ENCODE measurements at regions not wholly inside any gene's neighbourhood (a gene's known extent, or its start where the extent isn't known, plus 50 kb on each side); places are given as distances from the start of the nearest gene placed in this dataset.
"Not testable (repeated sequence)": the region's sequence is repeated elsewhere in the genome, so short reads cannot be mapped to it uniquely, and the experiment has no call there.

GRCh38 chr11:47928426-47928825 is 51.9 kb upstream of the PTPRJ start:
- peak; percentile 24 for DNase-seq

GRCh38 chr11:47924184-47924691 is 56.1 kb upstream of the PTPRJ start:
- no peak for DNase-seq

- DNase-seq, result no peak
Measured at GRCh38 chr11:47923667-47924066, 56.7 kb upstream of the PTPRJ start.

- not testable (repeated sequence) for DNase-seq
Measured at GRCh38 chr11:47921080-47921555, 59.2 kb upstream of the PTPRJ start.

- DNase-seq, result no peak
Measured at GRCh38 chr11:47918882-47919495, 61.4 kb upstream of the PTPRJ start.

- DNase-seq, result no peak
Measured at GRCh38 chr11:47918370-47918690, 62.0 kb upstream of the PTPRJ start.

- DNase-seq, result peak; percentile 81
Measured at GRCh38 chr11:47917599-47918369, 62.6 kb upstream of the PTPRJ start.

GRCh38 chr11:47916361-47916841 is 64.0 kb upstream of the PTPRJ start:
- no peak for DNase-seq

GRCh38 chr11:47915783-47916182 is 64.6 kb upstream of the PTPRJ start:
- DNase-seq, result peak; percentile 31

GRCh38 chr11:47915374-47915773 is 65.0 kb upstream of the PTPRJ start:
- no peak for DNase-seq

- peak; percentile 41 for DNase-seq
Measured at GRCh38 chr11:47914743-47915142, 65.6 kb upstream of the PTPRJ start.

- no peak for DNase-seq
Measured at GRCh38 chr11:47913529-47914244, 65.5 kb upstream of the NUP160 start.

- no peak for DNase-seq
Measured at GRCh38 chr11:47912843-47913437, 64.8 kb upstream of the NUP160 start.

- no peak for DNase-seq
Measured at GRCh38 chr11:47911149-47911548, 63.0 kb upstream of the NUP160 start.

- DNase-seq, result no peak
Measured at GRCh38 chr11:47908198-47908597, 60.0 kb upstream of the NUP160 start.

GRCh38 chr11:47907499-47907898 is 59.3 kb upstream of the NUP160 start:
- DNase-seq, result no peak

GRCh38 chr11:47906066-47906465 is 57.9 kb upstream of the NUP160 start:
- DNase-seq, result no peak

GRCh38 chr11:47905358-47906059 is 57.4 kb upstream of the NUP160 start:
- DNase-seq, result no peak

GRCh38 chr11:47904808-47905207 is 56.7 kb upstream of the NUP160 start:
- DNase-seq, result no peak

- DNase-seq, result no peak
Measured at GRCh38 chr11:47904048-47904447, 55.9 kb upstream of the NUP160 start.

GRCh38 chr11:47899801-47900200 is 51.7 kb upstream of the NUP160 start:
- no peak for DNase-seq
